Peyer's patch (tissue), 4 donors: ENCODE measurements at regions not wholly inside any gene's neighbourhood (a gene's known extent, or its start where the extent isn't known, plus 50 kb on each side); places are given as distances from the start of the nearest gene placed in this dataset.

Source experiments
- CTCF ChIP-seq, 6 experiments: fragments of 450-650 bp in 4 of 6; fragments of 200-600 bp in 2 of 6; sonication (generic) in 1 of 6; IDR thresholded peaks; one replicate each; pipeline ENCODE4 v1.5.1; 2017 to 2019; ENCODE audit warnings: antibody characterized with exemption in 6 of 6, mild to moderate bottlenecking in 3 of 6, moderate library complexity in 1 of 6
- POLR2A ChIP-seq, 2 donors: fragments of 450-650 bp; IDR thresholded peaks; one replicate each; pipeline ENCODE4 v1.5.1; 2017; ENCODE audit warnings: antibody characterized with exemption in 2 of 2, mild to moderate bottlenecking in 2 of 2, moderate library complexity in 2 of 2

DNA sequence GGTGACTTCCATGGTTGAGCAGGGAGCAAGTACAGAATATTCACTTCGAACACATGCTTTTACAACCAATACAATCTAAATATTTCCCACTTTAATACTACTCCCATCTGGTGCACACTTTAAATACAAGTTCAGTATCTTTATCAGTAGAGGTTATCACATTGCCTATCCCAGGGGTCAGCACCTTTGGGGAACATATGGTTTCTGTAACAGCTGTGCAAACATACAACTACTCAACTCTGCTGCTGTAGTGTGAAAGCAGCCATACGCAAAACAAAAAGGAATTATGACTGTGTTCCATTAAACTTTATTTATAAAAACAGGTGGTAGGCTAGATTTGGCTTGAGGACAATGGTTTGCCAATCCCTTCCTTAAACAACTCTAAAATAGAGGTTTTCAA, 157.5 kb downstream of the XPNPEP1 start:
- TF ChIP-seq CTCF (IDR thresholded peaks at IDR 0.05), result no peak
- no peak for TF ChIP-seq POLR2A (IDR thresholded peaks at IDR 0.05)
